Epithelial cell of proximal tubule (primary cell): ENCODE measurements at regions not wholly inside any gene's neighbourhood (a gene's known extent, or its start where the extent isn't known, plus 50 kb on each side); places are given as distances from the start of the nearest gene placed in this dataset.
A peak's percentile ranks its signal among the peaks of the same experiment; 100 is the strongest.

ENCODE experiments used
- DNase-seq: peaks from one replicate; pipeline ENCODE4 v3.0.0-alpha.2; 2011; ENCODE audit warnings: low read depth
- H3K4me3 ChIP-seq: 2 replicates; pipeline ENCODE4 v1.5.1; 2011; ENCODE audit warnings: low read depth, mild to moderate bottlenecking, low read length
- CTCF ChIP-seq: conservative IDR thresholded peaks from 2 replicates; pipeline ENCODE4 v1.5.1; 2012; ENCODE audit warnings: low read depth, mild to moderate bottlenecking, low read length

DNA sequence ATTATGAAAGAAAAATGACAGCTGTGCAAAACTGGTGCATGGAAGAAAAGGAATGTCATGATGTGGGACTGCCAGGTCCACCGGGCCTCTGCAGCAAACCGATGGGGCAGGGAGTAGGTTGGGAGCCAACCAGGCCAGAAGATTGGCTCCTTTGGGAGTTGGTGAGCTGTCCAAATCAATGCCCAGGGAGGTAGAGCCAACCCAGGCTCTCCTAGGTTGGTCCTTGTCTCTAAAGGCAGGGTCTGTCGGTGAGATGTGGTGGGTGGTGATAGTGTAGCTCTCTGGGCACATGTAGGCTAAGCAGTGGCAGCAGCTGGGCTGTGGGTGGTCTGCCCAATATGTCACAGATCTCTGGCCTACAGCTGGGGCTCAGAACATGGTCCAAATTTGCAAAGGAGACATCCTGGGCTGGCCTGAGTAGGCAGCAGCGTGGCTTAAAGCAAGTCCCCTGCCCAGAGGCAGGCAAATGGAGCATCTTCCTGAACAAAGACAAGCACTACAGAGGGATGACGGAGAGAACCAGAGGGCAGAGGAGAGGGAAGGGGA, 61.2 kb upstream of the PRDX6 start:
- no peak for DNase-seq
- no peak overlapping the region for H3K4me3 ChIP-seq
- TF ChIP-seq CTCF: no peak

- TF ChIP-seq CTCF: no peak
- H3K4me3 ChIP-seq: no peak overlapping the region
- DNase-seq: no peak
These were observed 59.6 kb upstream of the PRDX6 start for GRCh38 chr1:173417563-173417962.

- H3K4me3 ChIP-seq: no peak overlapping the region
- no peak for TF ChIP-seq CTCF
- DNase-seq: no peak
These were observed 58.8 kb upstream of the PRDX6 start for GRCh38 chr1:173418107-173418985.

DNA sequence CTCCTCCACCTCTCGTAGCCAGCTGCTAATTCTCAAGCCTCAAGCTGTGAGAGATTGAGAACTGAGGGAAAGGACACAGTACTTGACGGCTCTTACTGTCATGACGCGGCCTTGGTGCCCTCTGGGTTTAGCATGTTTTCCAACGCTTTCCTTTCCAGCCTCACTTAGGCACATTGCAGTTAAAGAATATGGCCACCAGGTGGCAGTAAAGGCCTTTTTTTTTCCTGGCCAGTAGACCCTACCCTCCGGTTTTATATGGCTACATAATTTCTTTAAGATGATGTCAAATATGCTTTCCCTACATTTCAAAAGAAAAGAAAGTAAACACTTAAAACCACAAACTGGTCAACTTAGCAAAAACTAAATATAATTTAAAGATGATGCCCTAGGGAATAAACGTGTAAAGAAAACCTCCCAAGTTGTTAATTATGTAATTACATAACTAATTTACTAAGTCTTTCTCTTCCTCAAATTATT, 56.8 kb upstream of the PRDX6 start:
- DNase-seq: no peak
- no peak overlapping the region for H3K4me3 ChIP-seq
- TF ChIP-seq CTCF: peak; percentile 84

DNA sequence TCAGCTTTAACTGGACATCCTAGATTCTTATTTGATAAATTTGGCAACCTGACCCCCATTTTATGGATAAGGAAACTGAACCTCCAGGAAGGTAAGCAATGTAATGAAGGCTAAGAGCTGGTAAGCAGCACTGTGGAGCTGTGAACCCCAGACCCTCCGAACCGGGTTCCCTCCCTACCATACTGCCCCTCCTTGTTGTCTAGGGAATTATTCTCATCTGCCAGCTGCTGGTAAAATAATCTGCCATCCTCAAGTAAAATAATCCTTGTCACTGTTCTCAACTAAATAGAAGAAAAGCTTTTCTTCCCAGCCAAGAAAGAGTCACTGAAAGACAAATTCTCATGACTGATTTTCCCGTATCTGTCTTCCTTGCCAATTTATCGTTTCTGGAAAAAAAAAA, 55.8 kb upstream of the PRDX6 start:
- DNase-seq: no peak
- TF ChIP-seq CTCF: no peak

DNA sequence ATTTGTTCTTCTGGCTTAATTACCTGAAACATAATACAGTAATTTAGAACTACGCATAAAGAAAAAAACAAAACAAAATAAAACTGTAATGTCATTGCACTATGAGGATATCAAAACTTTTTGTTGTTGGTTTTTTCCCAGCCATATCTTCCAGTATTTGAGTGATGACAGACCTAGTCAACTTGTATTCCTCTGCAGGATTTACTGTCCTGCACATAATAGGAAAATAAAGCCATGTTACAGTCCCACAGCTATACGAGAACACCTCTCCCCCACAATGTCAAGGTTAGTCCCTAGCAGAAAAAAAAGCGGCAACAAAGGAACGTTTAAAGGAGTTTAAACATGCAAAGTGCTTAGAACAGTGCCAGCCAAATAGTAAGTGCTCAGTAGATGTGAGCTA, 55.3 kb upstream of the PRDX6 start:
- TF ChIP-seq CTCF: no peak
- no peak for DNase-seq
- no peak overlapping the region for H3K4me3 ChIP-seq

More for the DNA sequence above, 55.8 kb upstream of the PRDX6 start:
- H3K4me3 ChIP-seq: no peak overlapping the region

- H3K4me3 ChIP-seq: no peak overlapping the region
- no peak for TF ChIP-seq CTCF
- DNase-seq: no peak
These were observed 54.6 kb upstream of the PRDX6 start for GRCh38 chr1:173422456-173422976.
